IPS DF 4.7 (cell line): ENCODE measurements at regions not wholly inside any gene's neighbourhood (a gene's known extent, or its start where the extent isn't known, plus 50 kb on each side); places are given as distances from the start of the nearest gene placed in this dataset.
"Not testable (repeated sequence)": the region's sequence is repeated elsewhere in the genome, so short reads cannot be mapped to it uniquely, and the experiment has no call there.

Experiments used
- DNase-seq: peaks from one replicate; pipeline ENCODE4 v3.0.0-alpha.2; 2013; ENCODE audit warnings: low spot score; ENCODE audit errors: extremely low read depth

DNA sequence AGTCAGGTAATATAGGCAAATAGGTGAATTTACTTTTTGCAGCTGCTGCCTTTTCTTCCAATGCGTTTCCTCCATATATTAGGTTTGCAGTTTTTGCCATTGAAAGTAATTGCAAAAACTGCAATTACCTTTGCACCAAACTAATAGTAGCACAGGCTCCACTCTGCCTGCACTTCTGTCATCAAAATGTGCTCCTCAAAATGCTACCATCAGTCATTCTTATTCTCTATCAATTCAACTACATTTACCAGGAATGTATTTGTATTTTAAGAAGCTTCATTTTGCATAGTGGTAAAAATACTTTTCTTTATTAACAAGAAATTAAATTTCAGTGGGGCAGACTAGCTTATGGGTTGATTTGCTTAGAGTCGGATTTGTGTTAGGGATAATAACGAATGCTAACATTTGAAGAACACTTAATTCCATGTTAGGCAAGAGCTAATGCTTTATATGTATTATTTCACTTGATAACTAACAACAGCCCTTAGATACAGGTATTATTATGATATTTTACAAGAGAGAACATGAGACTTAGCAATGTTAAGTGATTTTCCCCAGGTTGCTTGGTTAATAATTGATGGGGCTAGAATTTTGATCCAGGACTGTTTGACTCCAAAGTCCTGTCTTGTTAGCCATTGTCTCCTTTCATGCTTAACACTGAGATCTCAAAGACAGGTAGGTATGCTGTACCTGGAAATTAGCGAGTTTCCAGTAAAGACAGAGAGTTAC is 300.4 kb downstream of the MAN2A1 start:
- no peak for DNase-seq

DNA sequence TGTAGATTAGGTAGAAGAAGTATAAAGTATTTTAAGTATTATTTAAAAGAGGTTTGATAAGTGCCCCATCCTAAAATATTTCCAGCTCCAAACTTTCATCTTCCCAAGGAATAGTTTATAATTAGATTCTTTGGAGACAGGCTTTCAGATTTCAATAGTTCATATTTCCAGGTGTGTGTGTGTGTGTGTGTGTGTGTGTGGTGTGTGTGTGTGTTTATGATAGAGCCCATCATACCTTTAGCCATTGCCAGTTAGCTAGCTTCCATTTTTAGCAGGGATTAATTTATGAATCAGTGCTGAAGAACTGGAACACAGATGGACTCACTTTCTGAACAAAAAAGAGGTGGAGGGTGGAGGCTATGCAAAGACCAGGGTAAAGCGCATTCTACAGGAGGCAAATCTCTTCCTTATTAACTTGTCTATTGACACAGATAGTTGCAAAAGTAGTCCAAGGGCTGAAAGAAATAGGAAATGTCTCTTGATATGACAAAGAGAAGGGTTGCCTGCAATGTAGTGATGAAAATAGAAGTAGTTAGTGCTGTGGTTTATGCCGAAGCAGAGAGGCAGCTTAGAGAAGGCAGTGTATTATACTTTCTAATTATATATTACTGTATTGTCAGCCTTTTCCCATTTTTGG is 301.1 kb downstream of the MAN2A1 start:
- DNase-seq, result no peak

DNA sequence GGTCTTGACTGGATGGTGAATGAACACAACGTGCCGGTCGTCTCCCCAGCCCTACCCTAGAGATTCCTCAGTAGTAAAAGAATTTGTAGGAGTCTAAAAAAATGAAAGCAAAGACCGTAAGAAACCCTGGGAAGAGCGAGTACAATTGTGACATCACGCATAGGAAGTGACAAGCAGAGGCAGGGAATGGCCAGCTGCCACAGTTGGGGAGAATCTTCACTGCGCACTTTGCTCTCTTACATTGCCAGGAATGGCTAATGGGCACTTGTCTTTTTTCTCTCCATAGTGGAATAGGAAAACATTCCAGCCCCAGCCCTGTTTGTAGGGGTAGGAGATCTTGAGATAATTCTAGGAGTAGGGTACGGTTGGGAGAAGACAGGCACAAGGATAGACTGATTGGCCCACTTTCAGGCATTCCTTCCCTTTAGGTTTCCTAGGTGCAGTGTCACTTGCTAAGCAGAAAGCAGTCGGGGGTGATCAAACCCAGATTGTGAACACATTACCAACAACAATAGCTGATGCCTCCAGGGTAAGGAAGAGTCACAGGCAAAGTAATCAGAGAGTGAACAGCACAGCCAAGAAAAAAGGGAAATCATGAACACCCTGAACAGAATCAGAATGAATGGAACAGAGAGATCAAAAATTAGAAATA is 302.7 kb downstream of the MAN2A1 start:
- DNase-seq, result no peak

DNA sequence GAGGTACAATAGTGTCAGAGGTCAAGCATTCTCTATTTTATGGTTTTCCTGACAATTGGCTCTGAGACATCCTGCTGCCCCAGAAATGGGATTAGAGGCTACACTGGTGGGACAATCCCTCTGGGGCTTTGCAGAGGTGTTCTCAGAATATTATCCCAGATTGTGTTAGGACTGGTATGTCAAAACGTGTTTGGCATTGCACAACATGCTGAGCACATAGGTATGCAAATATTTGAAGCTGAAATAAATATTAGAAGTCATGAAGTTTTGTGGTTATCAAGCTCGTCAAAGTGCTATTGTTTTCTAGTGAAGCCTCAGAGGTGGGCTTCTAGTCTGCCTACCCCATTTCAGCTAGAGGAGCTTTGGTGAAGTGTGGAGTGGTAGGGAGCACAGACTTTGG is 304.4 kb downstream of the MAN2A1 start:
- no peak for DNase-seq

DNA sequence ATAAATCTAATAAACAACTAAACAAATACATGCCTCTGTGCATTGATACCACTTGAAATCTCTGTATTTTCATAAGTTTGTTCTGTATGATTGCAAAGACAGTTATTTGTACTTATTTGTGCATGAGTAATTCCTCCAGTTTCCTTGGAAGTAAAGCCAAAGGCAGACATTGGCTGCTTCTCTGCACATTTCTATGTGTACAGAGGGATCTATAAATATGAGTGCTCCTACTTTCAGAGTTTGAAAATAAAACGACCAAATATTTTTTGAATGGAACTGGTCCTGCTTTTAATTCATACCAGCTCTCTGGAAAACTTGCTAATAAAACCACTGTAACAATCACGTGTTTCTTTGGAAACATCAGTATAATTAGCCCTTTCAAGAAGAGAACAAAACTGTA is 306.5 kb downstream of the MAN2A1 start:
- DNase-seq, result no peak

DNA sequence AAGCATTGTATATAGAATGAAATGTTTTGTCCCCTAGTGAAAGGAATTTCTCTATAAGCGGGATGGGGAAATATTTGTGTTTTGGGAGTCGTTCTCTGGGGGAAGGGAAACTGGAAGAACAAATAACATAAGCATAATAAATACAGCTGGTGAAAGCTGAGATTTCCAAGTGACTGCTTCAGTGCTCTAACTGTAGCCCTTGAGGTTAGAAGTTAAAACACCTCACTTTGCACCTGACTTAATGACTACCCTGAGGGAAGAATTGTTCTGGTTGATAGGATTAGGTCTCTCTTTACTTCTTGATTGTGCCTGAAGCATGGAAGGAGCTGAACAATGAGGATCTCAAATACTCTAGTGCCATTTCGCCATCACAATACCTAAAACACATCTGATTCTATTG is 307.4 kb downstream of the MAN2A1 start:
- no peak for DNase-seq

DNA sequence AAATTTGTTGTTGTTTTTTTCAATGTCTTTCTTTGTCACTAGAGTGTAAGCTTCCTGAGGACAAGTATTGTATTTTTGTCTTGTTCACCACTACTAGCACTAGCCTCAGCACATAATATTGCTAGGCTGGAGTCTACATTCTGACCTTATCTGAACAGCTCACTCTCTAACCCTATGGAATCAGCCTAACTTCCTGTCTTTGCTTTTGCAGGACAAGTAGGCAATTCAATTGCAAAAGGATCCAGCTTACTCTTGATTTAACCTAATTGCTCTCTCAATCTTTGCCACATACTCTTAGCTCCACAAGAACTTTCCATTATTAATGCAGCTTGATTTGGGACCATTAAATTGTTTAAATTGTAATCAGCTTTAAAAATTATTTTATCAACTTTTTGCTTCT is 308.5 kb downstream of the MAN2A1 start:
- no peak for DNase-seq

DNA sequence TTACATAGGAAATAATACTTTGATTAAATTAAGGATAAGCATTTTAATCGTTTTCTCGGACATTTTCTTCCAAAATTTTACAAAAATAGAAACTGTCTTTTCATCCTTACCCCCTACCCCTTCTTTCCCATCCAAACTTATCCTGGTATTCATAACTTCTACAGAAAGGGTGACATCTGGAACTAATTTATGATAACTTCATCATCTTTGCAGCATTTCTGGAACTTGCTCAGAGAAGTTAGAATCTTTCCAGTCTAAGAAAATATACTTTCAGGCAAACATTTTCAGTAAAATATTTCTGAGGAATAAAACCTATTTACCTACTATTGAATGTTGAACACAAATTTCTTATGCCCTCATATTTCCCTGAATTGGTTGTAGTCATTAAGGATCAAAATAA is 309.0 kb downstream of the MAN2A1 start:
- no peak for DNase-seq

DNA sequence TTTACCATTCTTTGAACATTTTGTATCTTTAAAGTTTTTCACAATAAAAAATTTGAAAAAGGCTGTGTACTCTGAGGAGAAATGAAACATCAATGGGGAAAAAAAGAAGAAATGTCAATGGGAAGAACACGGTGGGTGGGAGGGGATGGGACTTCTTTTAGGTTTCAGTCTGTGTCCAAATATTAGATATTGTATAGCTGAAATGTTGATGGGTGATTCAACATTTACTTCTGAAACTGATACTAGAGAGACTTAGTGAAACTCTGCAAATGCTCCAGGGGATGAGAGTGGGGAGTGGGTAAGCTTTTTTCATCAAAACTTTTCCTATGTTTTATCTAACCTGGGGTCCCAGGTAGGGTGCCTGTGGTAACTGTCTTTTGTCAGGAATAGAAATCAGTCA is 311.9 kb downstream of the MAN2A1 start:
- DNase-seq, result no peak

DNA sequence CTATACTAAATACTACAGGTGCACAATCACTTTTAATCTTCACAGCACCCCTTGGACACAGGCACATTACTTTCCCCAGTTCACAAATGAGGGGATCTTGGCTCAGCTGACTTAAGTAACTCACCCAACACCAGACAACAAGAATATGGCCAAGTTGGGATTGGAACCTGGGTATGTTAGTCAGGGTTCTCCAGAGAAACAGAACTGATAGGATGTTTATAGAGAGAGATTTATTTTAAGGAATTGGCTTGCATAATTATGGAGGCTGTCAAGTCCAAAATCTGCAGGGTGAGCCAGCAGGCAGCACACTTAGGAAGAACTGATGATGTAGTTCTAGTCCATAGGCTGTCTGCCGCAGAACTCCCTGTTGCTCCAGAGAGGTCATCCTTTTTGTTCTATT is 312.9 kb downstream of the MAN2A1 start:
- DNase-seq, result no peak

DNA sequence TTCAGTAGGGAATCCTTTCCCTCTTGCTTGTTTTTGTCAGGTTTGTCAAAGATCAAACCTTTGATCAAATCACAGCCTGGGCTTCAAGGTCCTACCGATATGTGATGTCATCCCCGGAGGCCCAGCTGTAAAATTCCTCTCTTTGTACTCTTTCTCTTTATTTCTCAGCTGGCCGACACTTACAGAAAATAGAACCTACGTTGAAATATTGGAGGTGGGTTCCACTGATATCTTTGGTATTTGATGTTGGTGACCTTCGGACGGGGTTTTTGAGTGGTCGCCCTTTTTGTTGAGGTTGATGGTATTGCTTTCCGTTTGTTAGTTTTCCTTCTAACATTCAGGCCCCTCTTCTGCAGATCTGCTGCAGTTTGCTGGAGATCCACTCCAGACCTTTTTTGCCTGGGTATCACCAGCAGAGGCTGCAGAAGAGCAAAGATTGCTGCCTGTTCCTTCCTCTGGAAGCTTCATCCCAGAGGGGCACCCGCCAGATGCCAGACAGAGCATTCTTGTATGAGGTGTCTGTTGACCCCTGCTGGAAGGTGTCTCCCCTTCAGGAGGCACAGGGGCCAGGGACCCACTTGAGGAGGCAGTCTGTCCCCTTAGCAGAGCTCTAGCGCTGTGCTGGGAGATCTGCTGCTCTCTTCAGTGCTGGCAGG is 316.3 kb downstream of the MAN2A1 start:
- DNase-seq, result not testable (repeated sequence)

DNA sequence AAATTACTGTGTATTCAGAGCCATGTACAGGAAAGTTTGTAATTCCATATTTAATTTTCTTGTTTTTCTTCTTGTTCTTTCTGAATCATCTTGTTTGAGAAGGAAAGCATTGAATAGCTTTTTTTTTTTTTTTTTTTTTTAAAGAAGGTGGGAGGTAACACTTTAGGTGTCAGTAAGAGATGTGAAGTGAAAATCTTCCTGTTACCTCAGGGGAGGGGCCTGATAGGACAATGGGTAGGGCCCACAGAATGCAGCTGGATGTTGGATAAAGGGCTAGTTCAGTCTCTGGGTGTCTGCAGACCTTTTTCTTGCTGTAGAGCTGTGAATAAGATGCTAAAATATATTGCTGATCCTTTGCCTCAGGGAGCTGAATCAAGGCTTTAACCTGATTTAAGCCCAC is 317.4 kb downstream of the MAN2A1 start:
- DNase-seq, result no peak

DNA sequence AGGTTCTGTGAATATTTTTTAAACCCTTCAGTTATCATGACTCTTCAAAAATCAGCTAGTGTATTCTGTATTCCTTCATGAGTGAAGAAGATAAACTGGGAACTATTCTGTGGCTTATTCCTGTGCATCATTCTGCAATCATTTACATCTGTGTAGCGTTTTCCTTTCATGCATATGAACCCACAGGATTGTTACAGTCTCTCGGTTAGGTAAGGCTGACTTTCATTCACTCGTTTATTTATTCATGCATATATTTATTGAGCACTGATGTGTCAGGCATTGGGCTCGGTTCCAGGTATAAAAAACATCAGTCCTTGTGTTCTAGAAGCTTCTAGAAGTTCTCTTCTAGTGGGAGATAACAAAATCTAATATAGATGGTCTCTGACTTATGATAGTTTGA is 318.4 kb downstream of the MAN2A1 start:
- DNase-seq, result no peak

DNA sequence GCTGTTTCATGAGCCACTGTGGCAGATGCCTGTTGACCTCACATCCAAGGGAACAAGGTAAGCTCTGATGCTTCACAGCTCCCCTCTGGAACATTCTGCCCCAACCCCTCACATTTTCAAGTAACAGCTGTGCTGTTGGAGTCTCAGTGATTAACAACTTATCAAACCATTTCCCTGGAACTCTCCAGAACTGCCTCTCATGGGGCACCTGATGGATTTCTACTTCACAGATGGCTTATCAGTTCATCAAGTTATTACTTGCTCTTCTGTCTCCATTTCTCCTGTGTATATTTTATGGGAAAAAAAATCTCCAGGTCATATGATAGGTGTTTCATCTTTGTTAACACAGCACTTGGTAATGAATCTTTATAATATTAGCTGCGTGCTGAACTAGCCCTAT is 322.4 kb downstream of the MAN2A1 start:
- DNase-seq, result no peak

DNA sequence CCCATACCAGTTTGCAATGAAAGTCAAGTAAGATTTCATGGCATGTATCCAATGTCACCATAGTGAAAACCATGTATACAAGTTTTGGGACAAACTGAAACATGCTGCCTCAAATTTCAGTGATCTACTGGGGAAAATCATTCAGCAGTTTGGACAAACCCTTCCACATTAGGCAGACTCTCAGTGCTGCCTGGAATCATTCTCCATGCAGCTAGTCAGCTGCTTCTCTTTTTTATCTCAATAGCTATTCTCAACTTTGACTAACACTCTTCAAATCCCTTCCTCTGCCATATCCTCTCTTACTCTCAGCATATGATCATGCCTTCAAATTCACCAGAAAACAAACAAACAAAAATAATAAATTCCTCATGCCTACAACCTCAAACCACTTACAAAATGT is 323.3 kb downstream of the MAN2A1 start:
- DNase-seq, result no peak

DNA sequence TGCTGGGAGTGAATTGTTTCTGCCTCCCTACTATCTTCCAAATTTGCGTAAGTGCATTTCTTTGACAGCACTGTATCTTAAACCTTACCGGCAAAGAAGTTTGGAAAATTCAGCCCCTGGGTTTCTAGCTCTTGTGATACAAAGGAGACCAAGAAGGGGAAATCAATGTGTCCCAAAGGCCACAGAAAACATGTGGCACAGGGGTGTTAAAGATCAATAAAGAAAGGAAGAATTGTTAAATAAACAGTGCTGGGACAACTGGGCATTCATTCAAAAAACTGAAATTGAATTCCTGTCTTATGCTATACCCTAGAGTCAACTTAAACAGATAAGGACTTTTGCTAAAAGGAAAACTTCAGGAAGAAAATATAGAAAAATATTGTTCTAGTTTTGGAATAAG is 328.1 kb downstream of the MAN2A1 start:
- DNase-seq, result no peak

DNA sequence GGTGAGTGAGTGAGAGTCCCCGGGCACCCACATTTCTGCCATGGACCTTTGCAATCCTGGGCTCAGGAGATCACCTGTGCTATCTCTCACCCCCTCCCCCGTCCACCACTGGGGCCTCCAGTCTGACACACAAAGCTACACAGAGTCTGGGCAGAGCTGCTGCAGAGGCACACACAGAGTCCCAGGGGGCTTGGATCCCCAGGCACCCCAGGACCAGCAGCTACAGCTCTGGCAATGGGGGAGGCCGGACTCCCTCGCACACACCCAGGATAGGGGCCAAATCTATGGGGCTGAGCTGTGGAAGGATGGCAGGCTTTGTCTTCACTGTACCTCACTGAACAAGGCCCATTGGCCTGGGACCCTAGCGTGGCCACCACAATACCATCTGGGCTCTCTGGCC is 328.8 kb downstream of the MAN2A1 start:
- no peak for DNase-seq

DNA sequence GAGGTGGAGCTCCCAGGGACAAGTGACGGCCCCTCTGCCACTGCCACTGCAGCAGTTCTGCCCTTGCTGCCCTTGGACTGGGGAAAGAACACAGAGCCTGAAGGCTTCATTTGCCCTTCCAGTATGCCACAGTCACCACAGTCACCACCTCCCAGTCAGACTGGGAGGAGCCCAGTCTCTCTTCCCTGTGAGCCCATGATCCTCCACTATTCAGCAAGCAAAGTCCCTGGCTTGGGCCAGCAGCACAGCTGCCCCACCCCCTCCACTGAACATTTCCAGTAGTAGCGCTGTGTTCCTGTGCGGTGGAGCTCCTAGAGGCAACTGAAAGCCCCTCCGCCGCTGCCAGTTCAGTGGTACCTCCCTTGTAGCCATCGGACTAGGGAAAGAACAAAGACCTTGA is 329.4 kb downstream of the MAN2A1 start:
- DNase-seq, result no peak

DNA sequence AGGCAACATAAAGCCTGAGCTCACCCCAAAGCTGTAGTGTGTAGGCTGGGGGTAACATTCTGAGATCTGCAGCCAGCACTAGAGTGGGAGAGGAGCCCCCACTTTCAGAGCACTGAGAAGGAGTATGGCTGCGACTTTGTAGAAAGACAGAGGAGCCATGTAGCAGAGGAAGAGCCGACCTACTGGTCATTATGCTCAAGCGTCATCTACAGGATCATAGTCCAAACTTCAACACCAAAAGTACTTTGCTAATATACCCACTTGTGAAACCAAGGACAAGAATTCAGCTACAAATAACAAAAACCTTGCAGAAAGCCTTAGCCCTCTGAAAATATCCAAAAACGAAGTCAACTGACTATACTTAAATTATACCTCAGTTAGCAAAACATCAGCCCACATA is 330.1 kb downstream of the MAN2A1 start:
- DNase-seq, result no peak

DNA sequence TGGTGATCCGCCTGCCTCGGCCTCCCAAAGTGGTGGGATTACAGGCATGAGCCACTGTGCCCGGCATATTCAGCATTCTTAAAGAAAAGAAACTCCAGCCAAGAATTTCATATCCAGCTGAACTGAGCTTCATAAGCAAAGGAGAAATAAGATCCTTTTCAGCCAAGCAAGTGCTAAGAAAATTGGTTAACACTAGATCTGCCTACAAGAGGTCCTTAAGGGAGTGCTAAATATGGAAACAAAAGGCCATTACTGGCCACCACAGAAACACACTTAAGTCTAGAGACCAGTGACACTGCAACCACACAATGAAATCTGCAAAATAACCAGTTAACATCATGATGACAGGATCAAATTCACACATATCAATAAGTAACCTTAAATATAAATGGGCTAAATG is 331.5 kb downstream of the MAN2A1 start:
- no peak for DNase-seq

DNA sequence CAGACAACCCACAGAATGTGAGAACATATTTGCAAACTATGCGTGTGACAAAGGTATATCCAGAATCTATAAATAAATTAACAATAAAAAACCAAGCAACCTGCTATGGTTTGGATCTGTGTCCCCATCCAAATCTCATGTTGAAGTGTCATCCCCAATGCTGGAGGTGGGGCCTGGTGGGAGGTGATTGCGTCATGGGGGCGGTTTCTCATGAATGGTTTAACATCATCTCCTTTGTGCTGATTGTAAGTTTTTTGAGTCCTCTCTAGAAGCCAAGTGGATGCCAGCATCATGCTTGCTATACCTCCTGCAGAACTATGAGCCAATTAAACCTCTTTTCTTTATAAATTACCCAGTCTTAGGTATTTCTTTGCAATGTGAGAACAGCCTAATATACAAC is 335.4 kb downstream of the MAN2A1 start:
- no peak for DNase-seq

DNA sequence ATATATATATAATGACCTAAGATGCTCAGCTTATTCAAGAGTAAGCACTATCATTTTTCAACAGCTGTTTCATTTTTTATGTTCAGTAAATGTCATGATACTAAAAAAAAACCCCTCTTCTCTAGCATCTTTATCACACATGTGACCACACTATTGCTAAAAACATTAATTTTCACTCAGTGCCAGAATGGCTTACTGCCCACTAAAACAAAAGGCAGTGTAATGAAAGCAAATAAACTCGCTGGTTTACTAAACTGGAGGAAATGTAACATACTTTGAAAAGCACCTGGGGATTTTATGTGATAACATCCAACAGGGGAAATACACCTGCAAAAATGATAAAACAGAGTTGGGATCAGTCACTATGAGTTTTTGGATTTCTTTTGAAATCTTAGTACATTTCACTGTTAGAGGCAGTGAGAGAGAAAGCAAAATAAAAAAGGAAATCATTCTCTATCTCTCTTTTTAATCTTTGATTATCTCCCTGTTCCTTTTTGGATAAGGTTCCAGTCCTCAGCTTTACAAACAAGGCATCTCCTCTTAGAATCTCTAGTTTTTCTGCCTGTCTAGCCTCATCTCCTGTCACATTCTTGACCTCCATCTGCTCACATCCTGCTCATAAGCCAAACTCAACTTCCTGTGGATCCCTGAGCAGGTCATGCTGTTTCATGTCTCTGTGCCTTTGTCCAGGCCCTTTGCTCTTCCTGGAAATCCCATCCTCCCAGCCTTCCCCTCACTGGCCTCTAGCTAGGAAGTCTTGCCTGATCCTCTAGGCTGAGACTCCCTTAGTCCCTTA is 338.0 kb downstream of the MAN2A1 start:
- no peak for DNase-seq
